PC-3 (cell line): ENCODE measurements at regions not wholly inside any gene's neighbourhood (a gene's known extent, or its start where the extent isn't known, plus 50 kb on each side); places are given as distances from the start of the nearest gene placed in this dataset.
"Not testable (repeated sequence)": the region's sequence is repeated elsewhere in the genome, so short reads cannot be mapped to it uniquely, and the experiment has no call there.

Source experiments
- ATAC-seq: fragments of 200-7000 bp; cut with Tn5 transposase; 2 replicates; pipeline ENCODE4 v1.9.1; 2020; ENCODE audit warnings: mild to moderate bottlenecking, moderate library complexity
- BruUV-seq: library from RNA; stranded (reverse); fragments of 400-500 nt; replicated peaks from 2 replicates; lab custom pipeline; 2021; lab: Mats Ljungman, UMichigan
- CTCF ChIA-PET: fragments of 300-600 bp; sonication (Branson Sonifier 250); formaldehyde crosslinking; loops from one replicate; lab custom pipeline; 2022; ENCODE audit warnings: antibody characterized with exemption; lab: Charles Lee
- POLR2A ChIA-PET: fragments of 300-600 bp; sonication (Branson Sonifier 250); formaldehyde crosslinking; loops from one replicate; lab custom pipeline; 2022; ENCODE audit warnings: antibody characterized with exemption; ENCODE audit not compliant: unreplicated experiment; lab: Charles Lee
- DNase-seq: peaks from one replicate; pipeline ENCODE4 v3.0.0-alpha.2; 2015
- H2AFZ ChIP-seq: fragments of 300-600 bp; sonication (generic); 2 replicates; pipeline ENCODE4 v1.6.0; 2016; ENCODE audit warnings: antibody characterized with exemption, low read length
- H3F3A ChIP-seq: fragments of 300-600 bp; sonication (generic); one replicate; pipeline ENCODE4 v1.6.0; 2017; ENCODE audit warnings: antibody characterized with exemption, low read length, control low read depth, mild to moderate bottlenecking; ENCODE audit not compliant: unreplicated experiment
- H3K27ac ChIP-seq: fragments of 300-600 bp; sonication (generic); 2 replicates; pipeline ENCODE4 v1.5.1; 2016; ENCODE audit warnings: mild to moderate bottlenecking, low read length
- H3K27me3 ChIP-seq: fragments of 300-600 bp; sonication (generic); 2 replicates; pipeline ENCODE4 v1.6.1; 2016; ENCODE audit warnings: low read length, mixed read lengths
- H3K36me3 ChIP-seq: fragments of 300-600 bp; sonication (generic); 2 replicates; pipeline ENCODE4 v1.6.1; 2016; ENCODE audit warnings: low read depth, mixed run types, low read length, mixed read lengths
- H3K4me1 ChIP-seq: fragments of 300-600 bp; sonication (generic); 2 replicates; pipeline ENCODE4 v1.5.1; 2016; ENCODE audit warnings: low read length; ENCODE audit not compliant: insufficient read depth
- H3K4me2 ChIP-seq: fragments of 300-600 bp; sonication (generic); 2 replicates; pipeline ENCODE4 v1.6.0; 2016; ENCODE audit warnings: low read length
- H3K4me3 ChIP-seq: fragments of 300-600 bp; sonication (generic); 2 replicates; pipeline ENCODE4 v1.5.1; 2016; ENCODE audit warnings: mild to moderate bottlenecking, low read length, mixed read lengths
- H3K79me2 ChIP-seq: fragments of 300-600 bp; sonication (generic); 2 replicates; pipeline ENCODE4 v1.6.1; 2017; ENCODE audit warnings: low read length, mixed read lengths
- H3K9ac ChIP-seq: fragments of 300-600 bp; sonication (generic); 2 replicates; pipeline ENCODE4 v1.6.0; 2016; ENCODE audit warnings: mild to moderate bottlenecking, low read length
- H3K9me2 ChIP-seq: fragments of 300-600 bp; sonication (generic); replicated peaks from 2 replicates; pipeline ENCODE4 v1.6.1; 2016; ENCODE audit warnings: mixed run types, low read length, mixed read lengths
- H3K9me3 ChIP-seq: fragments of 300-600 bp; sonication (generic); 2 replicates; pipeline ENCODE4 v1.6.1; 2016; ENCODE audit warnings: low read length, mixed read lengths
- H4K20me1 ChIP-seq: fragments of 300-600 bp; sonication (generic); 2 replicates; pipeline ENCODE4 v1.6.1; 2016; ENCODE audit warnings: low read length, mixed read lengths
- CTCF ChIP-seq: fragments of 300-600 bp; sonication (generic); conservative IDR thresholded peaks from 2 replicates; pipeline ENCODE4 v1.5.1; 2017; ENCODE audit warnings: antibody characterized with exemption, low read depth, mild to moderate bottlenecking, low read length
- EZH2 ChIP-seq: fragments of 300-600 bp; sonication (generic); IDR thresholded peaks from one replicate; pipeline ENCODE4 v1.6.1; 2017; ENCODE audit warnings: antibody characterized with exemption, mild to moderate bottlenecking, low read length; ENCODE audit not compliant: unreplicated experiment
- EZH2phosphoT487 ChIP-seq: fragments of 300-600 bp; sonication (generic); IDR thresholded peaks from 2 replicates; pipeline ENCODE4 v1.6.1; 2018; ENCODE audit warnings: mild to moderate bottlenecking, antibody characterized with exemption, low read length, borderline replicate concordance
- intact Hi-C: fragments of 100-400 bp; cut with micrococcal nuclease; formaldehyde crosslinking; loops from 2 replicates; pipeline ENCODE4 v1.9.0; 2023

GRCh38 chr1:148383966-148384365 is 99.1 kb downstream of the PPIAL4G start:
- no peak for ATAC-seq
- POLR2A ChIA-PET, result no interaction called here
- no peaks in the 10 kb centered on the region for H3K9me3 ChIP-seq
- no peaks in the 10 kb centered on the region for H3K79me2 ChIP-seq
- H4K20me1 ChIP-seq, result no peaks in the 10 kb centered on the region
- no peak overlapping the region for H3K27ac ChIP-seq
- TF ChIP-seq EZH2phosphoT487 (no peak), CTCF (no peak), EZH2 (no peak)
- H2AFZ ChIP-seq, result no peak overlapping the region
- no TSS peak for BruUV-seq
- H3F3A ChIP-seq, result no peaks in the 10 kb centered on the region
- CTCF ChIA-PET, result no interaction called here
- H3K9ac ChIP-seq, result no peak overlapping the region
- no peaks in the 10 kb centered on the region for H3K27me3 ChIP-seq
- peaks cover 4% of the 10 kb centered on the region for H3K4me1 ChIP-seq
- H3K36me3 ChIP-seq, result no peaks in the 10 kb centered on the region
- no peak for DNase-seq
- H3K9me2 ChIP-seq, result no peaks in the 10 kb centered on the region
- H3K4me2 ChIP-seq, result no peak overlapping the region
- no peak overlapping the region for H3K4me3 ChIP-seq
- intact Hi-C loops, result no loop called here

GRCh38 chr1:148379697-148380096 is 103.4 kb downstream of the PPIAL4G start:
- DNase-seq (no peak), ATAC-seq (no peak)
- Histone ChIP-seq H3K4me3 (no peak overlapping the region), H3K9me3 (no peaks in the 10 kb centered on the region), H3K9ac (no peak overlapping the region), H3K27me3 (no peaks in the 10 kb centered on the region), H2AFZ (no peak overlapping the region), H3F3A (no peaks in the 10 kb centered on the region), H3K79me2 (no peaks in the 10 kb centered on the region), H3K4me1 (no peaks in the 10 kb centered on the region), H3K27ac (no peak overlapping the region), H4K20me1 (no peaks in the 10 kb centered on the region), H3K9me2 (no peaks in the 10 kb centered on the region), H3K36me3 (no peaks in the 10 kb centered on the region), H3K4me2 (no peak overlapping the region)
- no TSS peak for BruUV-seq
- ChIA-PET POLR2A (interaction anchor here (0.6 kb wide), 1 partner anchor 21 kb away, joined by 3 read pairs; no protein-coding TSS in a partner anchor), CTCF (no interaction called here)
- intact Hi-C loops, result loop anchor here (10.0 kb wide), 1 partner anchor 145 kb away; no protein-coding TSS in a partner anchor
- no peak for TF ChIP-seq EZH2
- TF ChIP-seq EZH2phosphoT487, result no peak
- TF ChIP-seq CTCF, result no peak

DNA sequence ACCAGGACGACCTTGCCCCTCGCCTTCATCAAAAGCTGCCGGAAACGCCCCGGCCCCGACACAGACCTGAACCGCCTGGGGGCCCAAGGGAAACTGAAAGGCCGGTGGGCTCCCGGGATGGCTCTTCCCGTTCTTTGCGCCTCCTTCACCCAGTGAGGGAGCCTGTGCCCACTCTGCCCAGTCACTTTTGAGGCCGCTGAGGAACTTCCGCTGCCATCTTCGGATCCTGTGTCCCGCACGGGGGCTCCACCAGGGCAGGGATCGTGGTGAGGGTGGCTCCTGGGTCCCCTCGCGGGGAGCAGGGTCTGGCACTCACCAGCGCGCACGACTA is 104.0 kb downstream of the PPIAL4G start:
- no peaks in the 10 kb centered on the region for H3K27me3 ChIP-seq
- H3K4me2 ChIP-seq, result no peak overlapping the region
- no TSS peak for BruUV-seq
- no peak overlapping the region for H3K27ac ChIP-seq
- intact Hi-C loops, result loop anchor here (10.0 kb wide), 1 partner anchor 146 kb away; no protein-coding TSS in a partner anchor
- H3K4me1 ChIP-seq, result peaks cover 4% of the 10 kb centered on the region
- no peak for TF ChIP-seq EZH2
- no peak for TF ChIP-seq CTCF
- TF ChIP-seq EZH2phosphoT487, result no peak
- CTCF ChIA-PET, result no interaction called here
- no peaks in the 10 kb centered on the region for H3K9me2 ChIP-seq
- H3K4me3 ChIP-seq, result no peak overlapping the region
- no peaks in the 10 kb centered on the region for H3K9me3 ChIP-seq
- no peak for ATAC-seq
- no peaks in the 10 kb centered on the region for H3K79me2 ChIP-seq
- H3K9ac ChIP-seq, result no peak overlapping the region
- no peaks in the 10 kb centered on the region for H4K20me1 ChIP-seq
- no peaks in the 10 kb centered on the region for H3F3A ChIP-seq
- no peaks in the 10 kb centered on the region for H3K36me3 ChIP-seq
- no peak for DNase-seq
- POLR2A ChIA-PET, result interaction anchor here (0.6 kb wide), 1 partner anchor 20 kb away, joined by 3 read pairs; no protein-coding TSS in a partner anchor
- no peak overlapping the region for H2AFZ ChIP-seq

GRCh38 chr1:148377992-148378391 is 105.1 kb downstream of the PPIAL4G start:
- H3K4me2 ChIP-seq, ATAC-seq, H2AFZ ChIP-seq, H3K9ac ChIP-seq, H3K36me3 ChIP-seq, POLR2A ChIA-PET, H3K9me3 ChIP-seq, H3K27me3 ChIP-seq, BruUV-seq, H3K4me3 ChIP-seq, H3K27ac ChIP-seq, CTCF ChIA-PET, H3K79me2 ChIP-seq, DNase-seq, H3F3A ChIP-seq, H4K20me1 ChIP-seq, H3K9me2 ChIP-seq: not testable (repeated sequence)
- intact Hi-C loops, result loop anchor here (10.0 kb wide), 1 partner anchor 147 kb away; no protein-coding TSS in a partner anchor
- H3K4me1 ChIP-seq, result peaks cover 16% of the 10 kb centered on the region
